SKM-1 treated with dmso at 0.1 percent for 144 hours (cell line): ENCODE measurements at regions not wholly inside any gene's neighbourhood (a gene's known extent, or its start where the extent isn't known, plus 50 kb on each side); places are given as distances from the start of the nearest gene placed in this dataset.
A peak's percentile ranks its signal among the peaks of the same experiment; 100 is the strongest.

ENCODE experiments used
- DNase-seq: peaks from one replicate; lab custom pipeline; 2025; ENCODE audit not compliant: unreplicated experiment; lab: John Stamatoyannopoulos, UW

DNA sequence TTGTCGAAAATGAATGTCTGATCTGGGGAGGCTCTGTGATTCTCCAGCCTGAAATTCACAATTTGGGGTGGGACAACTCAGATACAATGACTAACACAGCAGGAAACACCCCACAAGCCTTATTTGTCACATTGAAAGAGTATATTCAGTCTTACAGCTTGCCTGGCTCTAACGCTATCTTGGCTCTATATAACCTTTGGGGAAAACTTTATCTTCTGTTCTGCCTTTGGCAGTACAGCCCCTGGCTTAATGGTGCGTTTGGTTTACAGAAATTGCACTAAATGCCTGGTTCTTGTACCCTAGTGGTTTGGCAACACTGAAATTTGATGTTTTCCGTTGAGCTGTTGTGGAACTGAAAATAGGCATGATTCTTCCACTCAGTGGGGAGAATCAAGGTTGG lies 178.1 kb upstream of the VEGFC start:
- DNase-seq: no peak

- no peak for DNase-seq
These were observed 178.9 kb upstream of the VEGFC start for GRCh38 chr4:176971576-176972115.

- no peak for DNase-seq
These were observed 186.7 kb upstream of the VEGFC start for GRCh38 chr4:176979416-176979815.

DNA sequence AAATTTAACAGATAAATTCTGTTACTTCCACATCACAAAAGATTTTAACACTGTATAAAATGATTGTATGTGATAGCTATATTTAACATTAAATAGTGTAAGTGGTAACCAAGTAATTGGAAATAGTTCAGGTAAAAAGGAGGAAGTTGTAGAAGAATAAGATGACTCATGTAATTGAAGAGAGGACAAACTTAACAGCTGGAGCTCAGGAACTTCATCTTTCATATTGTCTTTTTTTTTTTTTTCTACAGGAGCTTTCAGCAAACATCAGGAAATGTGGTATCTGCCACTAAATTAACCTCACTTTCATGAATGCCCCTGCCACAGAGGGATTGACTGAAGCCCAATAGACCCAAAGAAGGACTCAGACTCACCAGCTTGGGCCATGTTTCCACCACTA lies 188.4 kb upstream of the VEGFC start:
- peak; percentile 30 for DNase-seq

- DNase-seq: no peak
These were observed 188.8 kb upstream of the VEGFC start for GRCh38 chr4:176981551-176981950.

- no peak for DNase-seq
These were observed 195.5 kb upstream of the VEGFC start for GRCh38 chr4:176988226-176988625.

GRCh38 chr4:176989186-176989585 lies 196.5 kb upstream of the VEGFC start:
- DNase-seq: no peak

- DNase-seq: no peak
These were observed 207.3 kb upstream of the VEGFC start for GRCh38 chr4:176999935-177000543.

- no peak for DNase-seq
These were observed 208.8 kb upstream of the VEGFC start for GRCh38 chr4:177001271-177002175.

- DNase-seq: no peak
These were observed 213.0 kb upstream of the VEGFC start for GRCh38 chr4:177005674-177006230.

DNA sequence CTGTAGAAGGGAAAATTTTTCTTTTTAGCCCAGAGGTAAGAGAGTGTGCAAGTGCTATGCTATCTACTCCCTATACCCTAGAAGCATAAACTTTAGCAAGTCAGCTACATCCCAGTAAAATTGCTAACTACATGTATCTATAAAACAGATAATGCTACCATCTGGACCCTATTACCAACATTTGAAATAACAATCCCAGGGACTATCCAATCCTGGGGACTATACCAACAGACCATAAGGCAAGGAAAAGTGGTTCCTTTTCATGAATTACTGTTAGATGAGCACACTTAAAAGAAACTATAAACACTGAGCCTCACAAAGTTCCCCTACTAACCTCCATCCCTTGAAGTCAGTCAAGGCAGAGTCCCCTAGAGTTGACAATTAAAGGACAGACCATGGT lies 213.6 kb upstream of the VEGFC start:
- no peak for DNase-seq

DNA sequence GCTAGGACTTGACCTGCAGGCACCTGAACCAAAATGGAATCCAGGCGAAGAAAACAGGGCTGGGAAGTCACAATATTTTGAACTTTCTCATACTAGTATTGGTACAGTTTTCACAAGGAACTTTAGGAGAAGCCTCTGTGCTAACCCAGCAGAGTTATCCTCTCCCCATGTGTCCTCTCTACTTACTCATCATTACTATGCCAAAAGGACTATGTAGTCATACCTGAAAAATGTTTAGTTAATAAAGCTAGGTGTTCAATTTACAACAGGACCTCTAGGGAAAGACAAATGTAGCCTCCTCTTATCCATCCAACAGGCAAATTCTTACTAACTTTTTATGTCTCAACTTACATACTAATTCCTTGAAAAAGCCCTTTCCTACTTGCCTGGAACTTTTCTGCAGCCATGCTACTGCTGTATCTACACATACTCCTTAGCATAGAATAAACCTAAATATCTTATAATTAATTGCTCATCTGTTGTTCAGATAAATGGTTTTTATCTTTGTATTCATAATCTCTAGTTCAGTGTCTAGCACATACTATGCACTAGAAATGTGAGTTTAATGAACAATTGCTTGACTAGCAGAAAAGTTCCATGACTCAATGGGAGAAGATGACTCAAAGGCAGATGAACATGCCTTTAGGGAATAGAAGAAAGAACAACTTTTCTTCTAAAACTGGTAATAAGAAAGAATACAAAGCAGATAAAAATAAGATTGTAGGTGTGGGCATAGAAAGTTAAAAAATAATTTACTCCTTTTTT lies 215.5 kb upstream of the VEGFC start:
- DNase-seq: no peak

- DNase-seq: no peak
These were observed 216.2 kb upstream of the VEGFC start for GRCh38 chr4:177008836-177009501.

DNA sequence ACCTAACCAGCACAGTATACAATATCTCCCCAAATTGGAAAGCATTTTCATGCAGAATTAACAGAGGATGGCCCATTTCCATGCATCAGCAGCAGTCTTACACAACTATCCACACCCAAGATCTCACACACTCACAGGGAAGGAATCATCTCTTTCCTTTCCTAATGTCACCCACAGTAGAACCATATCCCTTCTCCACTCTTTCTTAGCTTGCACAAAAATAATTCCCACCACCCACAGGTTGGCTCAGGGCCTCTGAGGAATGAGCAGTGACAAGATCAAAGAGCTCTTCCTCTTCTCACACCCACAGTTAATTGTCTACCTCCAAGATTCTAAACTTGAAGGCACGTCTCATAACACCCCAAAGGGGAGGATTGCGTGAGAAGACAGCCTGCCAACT lies 217.7 kb upstream of the VEGFC start:
- no peak for DNase-seq

DNA sequence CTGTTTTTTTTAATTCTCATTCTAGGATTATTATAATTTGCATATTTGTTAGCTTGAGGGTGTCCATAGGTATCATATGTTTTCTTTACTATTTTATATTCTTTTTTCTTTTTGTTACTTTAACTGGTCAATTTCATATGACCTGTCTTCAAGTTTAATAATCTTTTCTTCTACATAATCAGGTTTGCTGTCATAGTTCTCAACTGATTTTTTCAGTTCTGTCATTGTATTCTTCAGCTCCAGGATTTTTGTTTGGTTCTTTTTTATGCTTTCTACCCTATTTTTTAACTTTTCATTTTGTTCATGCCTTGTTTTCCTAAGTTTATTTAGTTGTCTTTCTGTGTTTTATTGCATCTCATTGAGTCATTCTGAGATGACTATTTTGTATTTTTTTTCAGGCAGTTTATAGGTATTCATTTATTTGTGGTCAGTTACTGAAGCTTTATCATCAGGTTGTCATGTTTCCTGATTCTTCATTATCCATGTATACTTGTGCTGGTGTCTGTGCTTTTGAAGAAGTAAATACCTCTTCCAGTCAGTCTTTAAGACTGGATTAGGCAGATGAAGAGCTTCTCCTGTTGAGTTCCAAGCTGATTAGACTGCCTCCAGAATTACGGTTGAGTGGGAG lies 220.3 kb upstream of the VEGFC start:
- no peak for DNase-seq

GRCh38 chr4:177016541-177017141 lies 223.9 kb upstream of the VEGFC start:
- no peak for DNase-seq

- DNase-seq: no peak
These were observed 231.2 kb upstream of the VEGFC start for GRCh38 chr4:177023951-177024350.

DNA sequence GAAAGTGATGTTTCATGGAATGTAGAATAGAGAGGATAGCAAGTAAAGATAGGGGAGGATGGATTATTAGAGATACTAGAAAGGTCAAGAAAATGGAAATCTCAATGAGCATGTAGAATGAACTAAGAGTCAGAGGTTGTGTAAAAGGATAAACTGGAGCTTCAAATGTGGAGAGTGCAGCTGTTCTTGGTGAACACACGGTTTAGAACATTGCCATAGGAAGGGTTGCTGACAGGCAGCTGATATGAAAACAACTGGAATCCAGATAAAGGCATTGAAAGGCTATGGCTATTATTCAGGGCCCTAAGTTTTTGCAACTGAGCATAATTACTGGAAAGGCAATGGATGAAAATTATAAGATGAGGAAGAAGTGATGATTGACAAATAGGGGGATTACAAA lies 239.6 kb upstream of the VEGFC start:
- DNase-seq: no peak

DNA sequence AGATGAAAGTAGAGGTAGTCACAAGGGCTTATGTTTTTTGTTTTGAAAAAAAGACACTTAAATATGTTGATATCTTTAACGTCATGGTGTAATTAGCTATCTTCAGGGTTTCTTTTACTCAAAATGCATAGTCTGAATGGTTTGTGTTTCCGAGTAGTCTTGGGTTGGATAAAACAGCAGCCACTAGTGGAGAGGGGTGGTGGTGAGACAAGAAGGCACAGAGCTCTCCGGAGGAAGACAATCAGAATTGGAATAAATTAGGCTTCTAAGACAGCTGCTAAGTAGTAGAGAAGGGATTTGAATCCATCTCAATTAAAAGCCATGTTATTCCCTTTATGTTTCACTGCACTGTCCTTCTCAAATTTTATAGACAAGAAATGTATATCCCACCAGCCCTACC lies 240.4 kb upstream of the VEGFC start:
- no peak for DNase-seq

DNA sequence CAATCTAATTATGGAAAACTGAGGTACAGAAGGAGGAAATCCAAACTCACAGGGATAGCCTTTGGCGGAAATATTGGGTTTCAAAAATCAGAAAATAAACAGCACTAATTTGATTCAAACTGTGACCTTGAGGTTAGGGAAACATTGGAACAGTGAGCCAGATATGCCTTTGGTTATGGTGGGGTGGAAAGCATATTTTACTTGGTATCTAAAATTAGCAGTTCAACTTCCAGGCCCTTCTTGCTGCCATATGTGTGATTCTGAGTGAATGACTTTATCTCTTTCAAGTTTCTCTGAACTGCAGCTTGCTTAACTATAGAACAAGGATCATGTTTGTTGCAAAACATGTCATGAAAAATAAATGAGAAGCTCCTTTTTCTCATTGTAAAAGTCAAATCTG lies 240.9 kb upstream of the VEGFC start:
- DNase-seq: no peak
